ENCODE measurements at regions not wholly inside any gene's neighbourhood (a gene's known extent, or its start where the extent isn't known, plus 50 kb on each side); places are given as distances from the start of the nearest gene placed in this dataset.
"Not testable (repeated sequence)": the region's sequence is repeated elsewhere in the genome, so short reads cannot be mapped to it uniquely, and the experiment has no call there.

DNA sequence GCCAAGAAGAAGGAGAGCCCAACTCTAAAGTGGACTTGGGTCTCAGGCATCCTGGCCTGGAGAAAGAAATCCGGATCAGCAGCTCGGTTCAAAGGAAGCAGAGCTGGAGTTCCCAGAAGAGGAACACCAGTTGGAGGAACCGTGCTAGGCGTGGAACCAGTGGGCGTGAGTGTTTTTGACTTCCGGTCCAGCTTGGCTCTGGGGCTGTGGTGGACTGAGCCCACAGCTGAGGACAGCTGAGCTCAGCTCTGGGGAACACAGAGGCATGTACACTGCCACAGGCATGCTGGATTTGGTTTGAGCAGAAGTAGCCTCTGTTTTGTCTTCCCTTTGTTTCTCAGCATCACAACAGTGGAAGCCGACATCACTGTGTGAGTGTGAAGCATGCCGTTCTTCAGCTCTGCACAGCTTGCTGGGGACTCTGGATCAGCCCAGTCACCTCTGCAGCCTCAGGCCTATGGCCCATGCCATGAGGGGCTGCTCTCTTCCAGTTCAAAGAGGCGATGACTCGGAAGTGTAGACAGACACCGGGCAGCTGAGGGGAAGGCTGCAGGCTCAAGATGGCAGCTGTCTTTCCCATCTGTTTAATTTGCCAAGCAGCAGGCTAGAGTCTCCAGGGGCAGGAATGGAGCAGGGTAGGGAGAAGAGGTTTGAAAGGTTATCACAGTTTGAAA lies 185.8 kb upstream of the UBE3A start:
- no peak for DNase-seq

DNA sequence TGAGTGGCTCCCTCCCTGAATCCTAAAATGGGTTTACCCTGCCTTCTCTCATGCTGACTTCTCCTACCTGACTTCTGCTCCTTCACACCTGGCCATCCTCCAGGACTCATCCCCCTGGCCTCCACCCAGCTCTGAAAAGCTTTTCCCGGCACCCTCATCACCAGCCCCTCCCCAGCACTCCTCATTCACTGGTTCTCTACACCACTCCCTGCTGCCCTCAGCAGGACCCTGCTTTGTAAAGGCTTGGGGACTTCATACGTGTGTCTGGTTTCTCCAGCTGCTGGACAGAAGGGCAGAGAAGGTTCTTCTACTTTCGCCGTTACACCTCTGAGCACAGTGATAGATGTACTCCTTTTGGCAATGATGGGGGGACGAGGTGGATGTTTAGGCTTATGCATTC lies 184.9 kb upstream of the UBE3A start:
- DNase-seq: no peak

DNA sequence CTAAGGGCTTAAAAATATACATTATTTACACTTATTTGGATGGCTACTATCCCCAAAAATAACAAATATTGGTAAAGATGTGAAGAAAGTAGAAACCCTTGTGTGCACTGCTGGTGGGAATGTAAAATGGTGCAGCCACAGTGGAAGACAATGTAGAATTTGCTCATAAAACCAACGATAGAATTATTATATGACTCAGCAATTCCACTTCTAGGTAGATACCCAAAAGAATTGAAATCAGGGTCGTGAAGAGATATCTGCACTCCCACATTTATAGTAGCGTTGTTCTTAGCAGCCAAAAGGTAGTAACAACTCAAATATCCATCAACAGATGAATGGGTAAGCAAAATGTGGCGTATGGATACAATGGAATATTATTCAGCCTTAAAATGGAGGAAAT lies 181.6 kb upstream of the UBE3A start:
- DNase-seq: no peak

DNA sequence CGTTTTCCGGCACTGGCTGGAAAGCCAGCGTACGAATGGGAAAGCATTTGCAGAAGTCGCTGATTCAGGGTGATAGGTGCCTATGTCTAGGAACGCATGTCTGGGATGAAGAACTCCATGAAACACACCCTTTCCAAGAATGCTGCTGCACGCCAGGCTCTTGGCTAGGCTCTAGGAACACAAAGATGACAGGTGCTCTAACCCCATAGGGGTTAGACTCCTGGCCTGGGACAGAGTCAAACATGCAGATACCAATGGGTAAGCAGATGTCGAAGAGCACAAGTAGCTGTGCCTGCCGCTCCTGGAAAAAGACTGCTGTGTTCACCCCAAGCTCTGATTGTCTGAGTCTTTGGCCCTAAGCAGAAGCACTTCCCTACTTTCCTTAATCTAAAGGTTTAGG lies 180.9 kb upstream of the UBE3A start:
- DNase-seq: no peak

DNA sequence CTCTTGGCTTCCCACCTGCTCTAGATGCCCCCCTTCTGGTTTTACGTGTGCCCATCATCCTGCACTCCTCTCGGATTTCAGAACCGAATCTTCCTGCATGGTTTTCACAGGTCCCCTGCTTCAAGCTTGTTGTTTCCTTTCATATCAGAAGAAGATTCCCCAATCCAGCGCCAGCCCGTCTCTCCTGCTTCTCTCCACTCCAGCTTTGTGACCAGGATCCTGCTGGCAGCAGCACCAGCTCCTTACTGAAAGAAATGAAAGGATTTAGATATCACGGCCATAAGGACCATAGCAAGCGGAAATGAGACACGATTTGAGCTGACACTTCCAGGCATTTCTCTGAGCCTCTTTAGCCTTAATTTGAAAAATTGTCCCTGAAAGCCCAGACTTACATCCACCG lies 180.3 kb upstream of the UBE3A start:
- DNase-seq: no peak

DNA sequence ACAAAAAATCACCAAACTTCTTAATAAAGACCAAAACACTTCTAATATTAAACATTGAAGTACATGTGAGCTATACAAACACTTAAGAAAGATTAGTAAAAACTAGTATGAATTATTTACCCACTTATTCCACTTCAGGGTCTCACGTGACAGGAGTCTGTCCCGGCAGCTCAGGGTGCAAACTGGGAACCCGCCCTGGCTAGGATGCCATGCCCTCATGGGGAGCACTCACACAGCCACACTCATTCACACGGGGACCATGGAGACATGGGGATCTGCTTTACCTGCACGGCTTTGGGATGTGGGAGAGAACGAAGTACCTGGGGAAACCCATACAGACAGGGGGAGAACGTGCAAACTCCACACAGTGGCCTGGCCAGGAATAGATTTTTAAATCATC lies 179.3 kb upstream of the UBE3A start:
- DNase-seq: no peak

DNA sequence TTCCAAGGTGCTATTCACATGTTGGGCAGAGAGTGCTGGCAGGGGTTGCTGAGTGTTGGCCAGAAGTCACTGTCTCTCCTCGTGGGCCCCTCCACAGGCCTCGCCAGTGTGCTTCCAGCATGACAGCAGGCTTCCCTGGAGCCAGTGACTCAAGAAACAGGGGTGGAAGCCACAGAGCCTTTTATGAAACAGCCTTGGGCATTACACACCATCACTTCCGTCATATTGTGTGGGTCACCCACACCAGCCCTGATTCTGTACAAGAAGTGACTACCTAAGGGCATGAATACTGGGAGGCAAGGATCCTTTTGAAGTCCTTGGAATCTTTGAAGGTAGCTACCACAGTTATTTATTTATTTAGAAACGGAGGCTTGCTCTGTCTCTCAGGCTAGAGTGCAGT lies 177.6 kb upstream of the UBE3A start:
- no peak for DNase-seq

DNA sequence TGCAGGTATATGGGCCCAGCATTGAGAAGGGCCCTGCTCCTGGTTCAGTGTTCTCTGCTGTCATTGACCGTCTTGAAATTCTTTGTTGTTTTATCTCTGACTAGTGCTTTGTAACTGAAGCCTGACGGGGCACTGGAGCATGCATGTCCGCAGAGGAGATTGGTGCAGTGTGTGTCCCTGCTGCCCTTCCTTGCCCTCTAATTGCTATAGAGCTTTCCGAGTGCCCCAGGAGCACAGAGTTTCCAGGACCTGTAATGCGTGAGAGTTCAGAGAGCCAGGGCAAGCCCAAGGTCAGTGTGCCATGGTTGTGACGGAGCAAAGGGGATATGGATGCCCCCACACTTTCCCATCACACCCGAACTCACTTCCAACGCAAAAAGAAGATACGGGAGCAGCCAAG lies 174.3 kb upstream of the UBE3A start:
- no peak for DNase-seq

DNA sequence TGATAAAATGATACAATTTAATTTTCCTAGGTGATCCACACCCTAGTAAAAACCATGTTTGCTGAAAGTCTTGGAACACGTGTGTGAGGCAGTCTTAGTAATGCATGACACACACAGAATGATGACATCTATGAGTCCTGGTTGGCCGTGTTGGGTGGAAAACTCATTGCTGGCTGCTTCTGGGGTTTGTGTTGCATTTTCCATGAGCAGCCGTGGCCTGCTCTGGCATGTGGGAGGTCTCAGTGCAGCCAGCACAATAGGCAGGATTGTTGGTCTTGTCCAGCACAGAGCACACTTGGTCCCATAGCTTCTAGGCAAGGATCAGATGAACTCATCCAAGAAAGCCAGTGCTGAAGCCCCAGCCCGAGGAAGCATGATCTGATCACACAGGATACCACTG lies 172.8 kb upstream of the UBE3A start:
- no peak for DNase-seq

DNA sequence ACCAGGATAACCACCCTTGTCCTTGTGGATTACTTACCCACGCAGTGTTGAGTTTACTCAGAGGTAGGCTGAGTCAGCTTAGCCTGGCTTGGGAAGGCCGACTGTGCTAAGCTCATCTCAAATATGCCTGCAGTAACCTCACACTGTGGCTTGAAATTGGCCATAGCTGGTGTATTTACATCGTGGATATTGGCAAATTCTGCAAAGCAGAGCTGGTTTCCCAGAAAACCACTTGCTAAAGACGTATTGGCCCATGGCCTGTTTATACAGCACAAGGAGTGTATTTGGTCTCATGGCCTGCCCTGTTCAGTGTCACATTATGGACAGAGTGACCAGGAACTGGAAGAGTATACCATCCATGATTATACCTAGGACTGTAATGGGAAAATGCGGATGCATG lies 170.5 kb upstream of the UBE3A start:
- no peak for DNase-seq

DNA sequence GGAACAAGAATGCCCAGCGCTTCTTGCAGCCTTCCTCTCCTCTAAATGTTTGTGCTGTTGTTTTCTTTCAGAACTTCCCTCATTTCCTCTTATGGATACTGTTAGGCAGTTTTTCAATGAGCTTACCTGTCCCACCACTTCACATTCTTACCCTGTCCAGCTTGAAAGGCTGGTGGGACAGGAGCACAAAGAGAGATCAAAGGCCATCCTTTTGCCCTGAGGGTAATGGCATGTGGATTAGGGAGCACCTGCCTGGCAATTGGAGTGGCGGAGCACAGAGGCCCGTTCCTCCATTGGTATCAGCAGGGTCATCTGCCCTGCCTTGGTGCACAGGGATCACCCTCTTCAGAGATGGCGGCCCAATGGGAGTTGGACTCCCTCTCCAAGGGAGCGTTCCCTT lies 170.1 kb upstream of the UBE3A start:
- DNase-seq: no peak

DNA sequence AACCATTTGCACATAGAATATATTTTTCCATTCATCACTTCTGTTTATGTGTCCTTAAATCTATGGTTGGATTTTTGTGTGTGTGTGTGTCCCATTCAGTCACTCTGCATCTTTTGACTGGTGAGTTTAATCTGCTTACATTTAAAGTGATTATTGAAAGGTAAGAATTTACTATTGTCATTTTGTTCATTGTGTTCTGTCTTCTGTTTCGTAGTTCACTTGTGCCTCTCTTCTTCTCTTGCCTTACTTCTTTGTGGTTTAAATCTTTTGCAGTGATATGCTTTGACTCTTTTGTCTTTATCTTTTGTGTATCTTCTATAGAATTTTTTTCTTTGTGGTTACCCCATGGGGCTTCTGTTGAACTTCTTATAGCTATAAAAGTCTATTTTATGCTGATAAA lies 166.3 kb upstream of the UBE3A start:
- no peak for DNase-seq

DNA sequence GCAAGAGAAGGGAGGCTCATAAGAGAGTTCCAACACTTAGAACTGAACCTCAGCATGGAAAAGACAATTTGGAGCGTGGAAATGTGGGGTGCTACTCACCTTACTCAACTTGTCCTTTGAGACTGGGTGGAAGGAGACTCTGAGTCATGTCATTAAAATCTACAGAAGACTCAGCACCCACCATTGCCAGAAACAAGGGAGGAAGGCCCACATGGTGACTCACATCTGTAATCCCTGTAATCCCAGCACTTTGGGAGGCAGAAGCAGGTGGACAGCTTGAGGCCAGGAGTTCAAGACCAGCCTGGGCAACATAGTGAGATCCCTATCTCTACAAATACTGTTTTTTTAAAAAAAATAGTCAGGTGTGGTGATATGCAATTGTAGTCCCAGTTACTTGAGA lies 161.9 kb upstream of the UBE3A start:
- no peak for DNase-seq

DNA sequence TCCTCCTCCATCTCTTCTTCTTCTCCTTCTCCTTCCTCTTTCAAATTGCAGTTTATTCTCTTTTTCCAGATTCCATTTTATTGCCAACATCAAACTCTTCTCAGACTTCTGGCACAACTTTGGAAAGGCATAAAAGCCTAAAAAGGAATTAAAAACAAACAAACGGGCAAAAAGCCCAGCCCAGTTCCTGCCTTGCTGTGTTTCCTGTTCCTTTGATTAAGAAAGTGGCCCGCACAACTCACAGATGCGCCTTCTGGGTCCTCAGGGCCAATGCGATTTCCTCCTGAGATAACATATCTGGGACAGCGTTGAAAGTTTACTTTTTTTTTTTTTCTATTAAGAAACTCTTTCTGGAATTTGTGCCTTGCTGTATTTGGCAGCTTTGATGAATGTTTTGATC lies 158.7 kb upstream of the UBE3A start:
- no peak for DNase-seq

DNA sequence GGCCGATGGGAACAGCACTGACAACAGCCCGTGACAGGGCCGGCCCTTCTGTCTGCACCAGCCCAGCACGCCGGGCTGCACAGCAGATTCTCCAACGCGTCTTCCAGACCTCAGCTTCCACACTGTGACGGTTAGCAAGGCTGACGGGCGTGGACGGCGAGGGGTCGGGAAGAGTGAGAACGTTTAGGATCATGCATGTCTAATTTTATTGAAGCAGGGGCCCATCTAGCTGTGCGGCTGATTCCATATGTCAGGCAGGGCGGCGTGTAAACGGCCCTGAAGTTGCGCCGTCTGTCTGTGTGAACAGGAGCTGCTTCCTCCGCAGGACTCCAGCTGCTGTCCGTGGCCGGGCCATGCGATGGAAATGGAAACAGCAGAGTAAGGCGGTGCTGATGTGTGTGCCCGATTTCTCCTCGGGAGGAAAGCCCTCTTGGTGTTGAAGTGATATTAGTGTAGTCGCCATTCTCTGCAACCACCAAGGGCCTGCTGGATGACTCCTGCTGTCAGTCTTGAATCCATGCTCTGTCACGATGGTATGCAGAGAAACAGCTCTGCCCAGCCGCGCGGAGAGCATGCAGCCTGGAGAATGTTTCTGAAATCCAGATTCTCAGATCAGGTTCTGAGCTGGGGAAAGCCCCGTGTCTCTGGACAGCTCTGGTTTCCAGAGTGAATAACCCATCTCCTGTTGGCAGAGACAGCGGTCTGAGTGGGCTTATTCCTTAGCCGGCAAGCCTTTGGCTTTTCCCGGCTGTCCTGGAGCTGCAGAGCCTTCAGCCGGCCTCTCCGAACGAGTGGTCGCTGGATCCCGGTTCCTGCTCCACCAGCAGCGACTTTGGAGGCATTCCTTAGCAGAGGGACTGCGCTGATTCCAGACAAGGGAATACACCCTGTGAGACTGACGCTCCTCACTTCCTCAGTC lies 158.1 kb upstream of the UBE3A start:
- DNase-seq: peak; percentile 20

DNA sequence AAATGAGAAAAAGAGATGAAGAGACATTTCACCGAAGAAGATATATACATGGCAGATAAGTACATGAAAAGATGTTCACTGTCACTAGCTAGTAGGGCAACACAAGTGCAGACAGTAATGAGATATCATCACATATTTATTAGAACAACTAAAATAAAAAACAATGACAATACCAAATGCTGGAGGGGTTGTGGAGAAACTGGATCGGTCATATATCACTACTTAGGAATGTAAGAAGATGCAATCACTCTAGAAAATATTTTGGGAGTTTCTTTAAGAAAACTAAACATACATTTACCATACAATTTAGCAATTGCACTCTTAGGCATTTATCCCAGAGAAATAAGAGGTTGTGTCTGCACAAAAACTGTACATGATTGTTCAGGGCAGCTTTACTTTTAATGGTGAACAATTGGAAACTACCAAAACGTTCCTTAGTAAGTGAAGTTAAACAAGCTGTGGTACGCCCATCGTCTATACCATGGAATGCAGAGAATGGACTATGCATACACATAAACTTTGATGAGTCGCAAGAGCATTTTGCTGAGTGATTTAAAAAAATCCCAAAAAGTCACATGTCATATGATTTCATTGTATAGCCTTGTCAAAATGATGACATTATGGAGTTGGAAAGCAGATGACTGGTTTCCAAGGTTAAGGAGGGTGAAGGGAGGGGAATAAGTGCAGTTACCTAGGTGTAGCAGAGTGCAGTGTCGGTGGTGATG lies 149.0 kb upstream of the UBE3A start:
- no peak for DNase-seq

DNA sequence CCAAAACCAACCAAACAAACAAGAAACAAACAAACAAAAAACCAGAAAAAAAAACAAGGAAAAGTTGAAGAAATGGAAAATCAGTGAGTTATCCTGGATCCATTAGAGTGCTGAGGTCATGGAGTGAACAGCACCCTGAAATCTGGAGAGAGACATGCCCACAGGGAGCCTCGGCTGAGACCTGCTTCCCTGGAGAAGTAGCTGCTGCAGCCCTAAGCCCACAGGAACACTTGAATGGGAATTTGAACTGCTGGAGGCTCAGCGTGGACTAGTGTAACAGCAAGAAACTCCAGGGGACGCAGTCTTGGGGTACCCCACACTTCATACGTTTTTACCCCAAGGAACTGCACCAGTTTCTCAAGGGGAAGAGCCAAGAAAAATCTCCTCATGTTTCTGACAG lies 144.1 kb upstream of the UBE3A start:
- no peak for DNase-seq

DNA sequence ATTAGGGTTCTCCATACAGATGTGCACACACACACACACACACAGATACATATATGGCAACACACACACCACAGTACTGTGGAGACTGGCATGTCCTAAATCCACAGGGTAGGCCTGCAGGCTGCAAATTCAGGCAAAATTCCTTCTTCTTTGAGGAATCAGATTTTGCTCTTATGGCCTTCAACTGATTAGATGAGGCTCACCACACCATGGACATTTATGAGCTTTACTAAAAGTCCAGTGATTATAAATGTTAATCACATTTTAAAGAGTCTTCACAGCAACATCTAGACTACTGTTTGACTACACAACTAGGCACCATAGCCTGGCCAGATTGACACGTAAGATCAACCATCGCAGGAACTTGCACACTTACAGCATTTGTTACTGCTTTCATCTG lies 140.3 kb upstream of the UBE3A start:
- no peak for DNase-seq

DNA sequence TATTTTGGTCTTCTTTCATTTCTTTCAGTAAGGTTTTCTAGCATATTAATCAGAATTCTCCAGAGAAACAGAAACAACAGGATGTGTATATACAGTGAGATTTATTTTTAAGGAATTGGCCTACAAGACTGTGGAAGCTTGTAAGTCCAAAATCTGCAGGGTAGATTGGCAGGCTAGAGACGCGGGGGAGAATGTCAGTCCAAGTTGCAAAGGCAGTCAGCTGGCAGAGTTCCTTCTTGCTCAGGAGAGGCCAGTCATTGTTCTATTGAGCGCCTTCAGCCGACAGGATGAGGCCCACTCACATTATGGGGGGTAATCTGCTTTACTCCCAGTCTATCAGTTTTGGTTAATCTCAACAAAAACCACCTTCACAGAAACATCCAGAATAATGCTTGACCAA lies 133.4 kb upstream of the UBE3A start:
- no peak for DNase-seq

DNA sequence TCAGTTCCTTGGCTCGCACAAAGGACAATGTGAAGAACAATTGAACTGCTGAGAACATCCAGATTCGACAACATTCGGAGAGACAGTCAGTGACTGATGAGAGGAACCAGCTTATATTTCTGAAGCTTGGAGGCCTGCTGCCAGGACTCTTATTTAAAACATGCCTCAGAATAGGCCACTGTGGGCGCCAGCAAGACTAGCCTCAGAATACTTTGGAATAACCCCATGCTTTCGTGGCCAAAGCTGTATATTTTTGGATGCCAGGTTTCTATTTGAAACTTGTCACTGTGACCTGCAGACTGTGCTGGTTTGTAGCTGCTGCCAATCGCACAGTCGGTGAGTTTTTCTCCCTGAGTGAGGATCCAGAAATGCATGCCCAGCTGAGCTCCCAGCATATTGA lies 129.9 kb upstream of the UBE3A start:
- no peak for DNase-seq

DNA sequence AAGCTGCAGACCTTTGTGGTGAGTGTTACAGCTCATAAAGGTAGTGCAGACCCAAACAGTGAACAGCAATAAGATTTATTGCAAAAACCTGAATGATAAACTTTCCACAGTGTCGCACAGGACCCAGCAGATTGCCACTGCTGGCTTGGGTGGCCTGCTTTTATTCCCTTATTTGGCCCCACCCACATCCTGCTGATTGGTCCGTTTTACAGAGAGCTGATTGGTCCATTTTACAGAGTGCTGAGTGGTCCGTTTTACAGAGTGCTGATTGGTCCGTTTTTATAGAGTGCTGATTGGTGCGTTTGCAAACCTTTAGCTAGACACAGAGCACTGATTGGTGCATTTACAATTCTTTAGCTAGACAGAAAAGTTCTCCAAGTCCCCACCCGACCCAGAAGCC lies 127.7 kb upstream of the UBE3A start:
- not testable (repeated sequence) for DNase-seq

DNA sequence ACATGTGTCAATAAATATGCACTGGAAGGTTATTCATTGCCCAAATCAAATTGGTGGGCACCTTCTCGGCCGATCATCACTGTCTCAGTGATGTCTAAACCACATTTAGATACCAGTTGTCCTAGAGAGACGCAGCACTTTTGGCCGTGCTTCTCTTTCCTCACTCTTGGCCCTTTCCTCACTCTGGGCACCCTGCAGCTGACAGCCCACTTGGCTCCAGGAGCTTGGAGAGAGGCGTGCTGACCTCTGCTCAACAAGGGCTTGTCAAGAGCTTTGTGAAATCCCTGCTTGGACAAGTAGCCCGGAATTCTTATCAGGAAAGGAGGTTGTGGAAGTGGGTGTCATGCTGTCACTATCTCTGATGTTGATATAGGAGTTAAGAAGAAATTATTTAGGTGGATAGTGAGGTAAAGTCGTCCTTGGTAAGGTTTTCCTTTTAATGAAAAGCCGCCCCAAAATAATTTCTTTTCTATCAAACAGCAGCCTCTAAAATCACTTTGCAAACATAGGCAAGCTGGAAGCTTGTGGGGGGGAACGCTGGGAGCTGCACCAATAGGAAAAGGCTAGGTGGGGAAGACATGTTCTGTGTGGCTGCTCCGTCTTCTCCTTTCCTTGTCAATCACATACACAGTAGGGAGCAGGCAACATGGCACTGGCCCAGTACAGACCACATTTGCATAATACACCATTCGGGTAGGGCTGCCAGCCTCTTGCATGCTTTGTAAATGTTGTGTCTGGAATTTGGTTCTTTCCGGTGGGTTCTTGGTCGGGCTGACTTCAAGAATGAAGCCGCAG lies 126.8 kb upstream of the UBE3A start:
- DNase-seq: no peak

DNA sequence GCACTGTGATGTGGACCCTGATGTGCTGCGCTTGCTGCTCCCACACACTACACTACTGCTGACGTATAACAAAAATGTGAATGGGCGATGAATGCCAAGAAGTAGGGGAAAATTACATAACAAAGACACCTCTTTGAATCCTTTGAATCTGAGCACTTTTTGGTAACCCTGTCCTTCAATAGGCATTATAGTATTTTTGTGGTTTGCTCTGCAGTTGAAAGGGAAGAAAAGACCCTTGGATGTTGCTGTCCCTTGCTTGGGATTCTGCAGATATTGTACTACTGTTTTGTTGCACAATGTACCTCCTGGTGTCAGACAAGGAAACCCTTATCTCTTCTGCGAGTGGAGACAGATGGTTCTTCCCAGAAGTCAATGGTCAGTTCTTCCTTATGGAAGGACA lies 124.8 kb upstream of the UBE3A start:
- DNase-seq: no peak
